ENCODE measurements at regions not wholly inside any gene's neighbourhood (a gene's known extent, or its start where the extent isn't known, plus 50 kb on each side); places are given as distances from the start of the nearest gene placed in this dataset.
"Not testable (repeated sequence)": the region's sequence is repeated elsewhere in the genome, so short reads cannot be mapped to it uniquely, and the experiment has no call there.

DNA sequence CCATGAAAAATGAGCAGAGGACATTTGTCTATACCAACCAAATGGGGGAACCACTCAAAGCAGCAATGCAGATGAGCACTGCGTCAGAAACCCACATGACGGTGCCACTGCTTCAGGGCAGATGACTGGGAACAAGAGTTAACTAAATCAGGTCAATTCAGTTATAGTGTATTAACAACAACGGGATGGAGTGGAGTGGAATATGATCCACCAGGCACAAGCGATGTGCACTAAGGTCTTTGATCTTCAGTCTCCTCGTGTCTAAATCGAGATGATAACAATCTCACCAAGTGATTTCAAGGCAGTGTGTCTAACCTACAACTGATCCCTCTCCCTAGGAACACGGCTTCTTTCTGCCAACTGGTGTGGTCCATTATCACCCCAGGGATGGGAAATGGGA, 269.0 kb downstream of the RAD51AP2 start:
- DNase-seq, result no peak

DNA sequence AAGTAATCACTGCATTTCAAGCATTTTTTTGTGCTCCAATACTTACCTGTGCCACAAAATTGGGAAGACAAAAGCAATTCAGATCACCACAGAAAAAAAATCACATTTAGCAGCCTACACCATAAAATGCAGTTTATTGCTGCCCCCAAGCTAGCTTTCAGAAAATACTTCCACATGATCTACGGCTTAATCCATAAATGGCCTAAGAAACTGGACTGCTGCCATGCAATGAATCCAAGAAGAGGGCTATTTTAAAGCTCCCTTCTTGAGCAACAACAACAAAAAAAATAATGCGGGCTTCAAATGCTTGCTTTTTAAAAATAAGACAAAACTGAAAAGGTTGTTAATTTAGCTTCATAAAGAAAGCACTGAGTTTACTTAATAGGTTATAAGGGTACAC, 272.3 kb downstream of the RAD51AP2 start:
- no peak for DNase-seq

DNA sequence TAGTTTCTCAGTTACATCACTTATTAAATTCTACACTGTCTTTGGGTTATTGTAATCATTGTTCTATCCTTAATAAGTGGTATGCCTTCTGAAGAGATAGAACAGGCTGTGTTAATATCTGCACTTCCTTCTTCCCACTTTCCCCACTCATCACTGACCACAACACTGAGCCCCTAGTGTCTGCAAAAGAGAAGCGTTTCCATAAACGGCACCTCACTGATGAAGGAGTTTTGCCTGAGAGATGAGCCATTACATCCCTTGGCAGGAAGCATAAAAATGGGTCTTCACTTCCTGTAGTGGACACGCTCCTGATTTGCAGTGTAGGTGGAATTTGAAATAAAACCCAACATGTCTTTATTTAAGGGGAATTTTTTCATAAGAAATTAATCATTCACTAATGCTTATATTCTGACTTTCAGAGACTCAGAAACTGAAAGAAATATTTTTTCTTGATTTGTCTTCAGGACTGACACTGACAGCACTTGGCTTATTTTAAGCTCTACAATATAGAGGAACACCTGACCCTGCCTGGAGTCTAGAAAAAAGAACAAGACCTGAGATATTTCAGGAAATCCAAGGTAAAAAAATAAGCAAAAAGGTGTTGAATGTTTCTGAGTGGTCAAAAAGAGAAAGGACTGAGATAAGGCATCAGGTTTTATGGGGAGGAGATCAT, 275.3 kb downstream of the RAD51AP2 start:
- no peak for DNase-seq

DNA sequence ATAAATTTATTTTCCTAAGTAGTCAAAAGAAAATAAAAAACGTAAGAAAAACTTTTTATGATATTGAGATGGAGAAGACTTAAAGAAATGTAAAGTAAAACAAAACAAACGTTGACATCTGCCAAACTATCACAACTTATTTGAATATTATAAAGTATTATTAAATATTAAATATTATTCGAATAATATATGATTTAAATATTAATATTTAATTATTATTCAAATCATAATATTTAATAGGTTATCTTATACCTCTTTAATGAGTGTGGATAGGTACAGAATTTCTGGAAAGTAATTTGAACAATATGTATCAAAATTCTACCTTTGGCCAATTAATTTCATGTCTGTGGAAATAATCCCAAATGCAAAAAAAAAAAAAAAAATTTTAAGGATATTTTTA, 278.7 kb downstream of the RAD51AP2 start:
- no peak for DNase-seq

DNA sequence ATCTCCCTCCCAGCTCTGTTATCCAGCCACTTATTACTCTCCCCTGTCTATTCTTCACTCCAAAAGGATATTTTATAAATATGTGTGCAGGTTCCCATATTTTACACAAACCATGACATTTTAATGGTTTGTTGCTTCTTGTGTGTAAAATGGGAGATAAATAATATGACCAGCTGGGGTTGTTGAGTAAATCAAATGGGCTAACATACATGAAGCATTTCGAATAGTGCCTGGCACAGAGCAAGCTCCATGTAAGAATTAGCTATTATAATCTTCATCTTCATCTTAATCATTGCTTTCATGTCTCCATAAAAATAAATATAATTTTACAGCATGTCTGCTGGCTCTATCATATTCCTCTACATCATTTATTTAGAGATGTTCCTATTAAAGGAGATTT, 283.1 kb downstream of the RAD51AP2 start:
- DNase-seq, result no peak

GRCh38 chr2:17232776-17233556, 285.3 kb downstream of the RAD51AP2 start:
- no peak for DNase-seq

GRCh38 chr2:17231394-17231965, 286.8 kb downstream of the RAD51AP2 start:
- no peak for DNase-seq

GRCh38 chr2:17229414-17229813, 288.8 kb downstream of the RAD51AP2 start:
- DNase-seq, result no peak

- DNase-seq, result no peak
Measured at GRCh38 chr2:17228461-17228860, 289.8 kb downstream of the RAD51AP2 start.

GRCh38 chr2:17227856-17228255, 290.4 kb downstream of the RAD51AP2 start:
- no peak for DNase-seq

DNA sequence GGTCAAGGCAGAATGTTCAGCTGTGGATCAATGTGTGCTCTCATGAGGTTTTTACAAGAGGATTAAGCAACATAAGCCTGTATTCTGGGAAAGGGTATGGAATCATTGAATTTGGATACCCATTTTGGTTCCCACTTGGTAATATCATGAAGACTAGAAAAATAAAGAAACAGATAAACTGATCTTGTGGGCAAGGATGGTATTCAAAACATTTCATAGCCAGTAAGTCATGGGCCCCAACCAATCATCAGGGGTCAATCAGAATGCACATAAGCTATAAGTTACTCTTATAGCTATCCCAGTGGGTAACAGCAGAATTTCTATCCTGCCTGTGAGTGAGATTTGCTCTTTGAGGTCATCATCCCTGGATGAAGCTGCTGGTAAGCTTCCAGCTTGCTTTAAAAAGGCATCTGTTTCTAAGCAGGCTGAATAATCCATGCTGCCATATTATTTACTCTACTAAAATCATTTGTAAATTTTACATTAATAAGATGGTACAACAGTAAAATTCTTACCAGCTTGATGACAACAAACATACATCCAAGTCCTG, 291.2 kb downstream of the RAD51AP2 start:
- DNase-seq, result no peak

GRCh38 chr2:17223211-17223610, 295.0 kb downstream of the RAD51AP2 start:
- DNase-seq, result no peak

- no peak for DNase-seq
Measured at GRCh38 chr2:17208511-17208910, 309.7 kb downstream of the RAD51AP2 start.

DNA sequence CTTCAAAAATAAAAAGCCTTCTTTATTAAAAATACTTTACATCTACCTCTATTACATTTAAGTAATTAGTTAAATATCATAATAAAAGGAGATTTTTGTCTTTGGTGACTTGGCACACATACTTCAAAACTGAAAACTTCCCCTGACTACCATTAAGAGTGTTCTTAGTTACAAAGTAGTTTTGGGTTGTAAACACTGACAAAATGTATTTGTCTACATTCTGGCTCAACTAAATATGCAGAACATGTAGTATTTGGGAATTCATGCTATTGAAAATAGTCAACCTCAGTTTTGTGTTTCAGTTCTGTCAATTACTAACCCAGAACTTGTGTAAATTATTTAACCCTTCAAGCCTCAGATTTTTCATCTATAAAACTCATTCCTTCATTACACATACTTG, 311.5 kb downstream of the RAD51AP2 start:
- DNase-seq, result no peak

DNA sequence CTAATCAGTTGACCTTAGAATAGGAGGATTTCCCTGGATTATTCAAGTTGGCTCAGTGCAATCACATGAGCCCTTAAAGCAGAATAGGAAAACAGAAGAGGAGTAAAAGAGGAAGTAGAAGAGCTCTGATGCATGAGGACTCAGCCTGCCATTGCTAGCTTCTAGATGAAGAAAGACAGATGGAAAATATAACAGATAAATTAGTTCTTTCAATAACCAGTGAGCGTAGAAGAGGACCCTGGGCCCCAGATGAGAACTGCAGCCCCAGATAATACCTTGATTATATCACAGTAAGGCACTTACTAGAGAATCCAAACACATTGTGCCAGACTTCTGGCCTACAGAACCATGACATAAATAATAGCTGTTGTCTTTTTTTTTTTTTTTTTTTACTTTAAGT, 314.0 kb downstream of the RAD51AP2 start:
- not testable (repeated sequence) for DNase-seq

GRCh38 chr2:17202628-17203027, 315.6 kb downstream of the RAD51AP2 start:
- DNase-seq, result not testable (repeated sequence)

DNA sequence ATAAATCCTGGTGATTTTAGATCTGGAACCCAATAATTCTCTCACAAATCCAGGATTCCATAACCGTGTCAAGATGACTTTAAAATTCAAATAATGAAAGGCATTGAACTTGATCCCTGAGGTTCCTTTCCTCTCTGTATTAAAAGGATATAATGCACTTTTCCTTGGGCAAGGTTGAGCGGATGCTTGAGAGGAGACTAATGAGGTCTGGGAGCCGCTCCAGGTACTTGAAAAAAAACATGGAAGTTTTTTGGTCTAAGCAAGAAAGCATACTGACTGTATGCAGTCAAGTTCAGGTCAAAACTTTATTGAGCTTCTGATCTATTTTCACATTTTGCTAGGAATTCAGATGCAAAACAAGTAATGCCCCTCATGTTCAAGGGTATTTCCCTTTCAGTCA, 318.5 kb downstream of the RAD51AP2 start:
- no peak for DNase-seq

- DNase-seq, result no peak
Measured at GRCh38 chr2:17196380-17196779, 321.9 kb downstream of the RAD51AP2 start.

DNA sequence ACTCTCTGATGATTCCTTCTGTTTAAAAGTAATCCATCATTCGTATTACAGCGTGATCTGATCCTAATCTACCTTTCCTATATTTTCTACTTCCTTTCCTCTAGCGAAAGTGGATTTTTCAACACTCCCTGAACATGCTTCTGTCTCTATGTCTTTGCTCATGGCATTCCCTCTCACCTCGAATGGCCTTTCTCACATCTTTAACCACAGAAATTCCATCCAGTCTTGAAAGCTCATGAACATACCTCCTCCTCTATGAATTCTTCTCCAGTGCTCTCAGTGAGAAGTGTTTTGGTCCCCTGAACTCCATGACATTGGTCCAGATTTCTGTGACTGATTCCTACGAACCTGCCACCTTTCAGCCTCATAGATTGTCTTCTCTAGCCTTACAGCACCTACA, 323.2 kb downstream of the RAD51AP2 start:
- DNase-seq, result no peak

DNA sequence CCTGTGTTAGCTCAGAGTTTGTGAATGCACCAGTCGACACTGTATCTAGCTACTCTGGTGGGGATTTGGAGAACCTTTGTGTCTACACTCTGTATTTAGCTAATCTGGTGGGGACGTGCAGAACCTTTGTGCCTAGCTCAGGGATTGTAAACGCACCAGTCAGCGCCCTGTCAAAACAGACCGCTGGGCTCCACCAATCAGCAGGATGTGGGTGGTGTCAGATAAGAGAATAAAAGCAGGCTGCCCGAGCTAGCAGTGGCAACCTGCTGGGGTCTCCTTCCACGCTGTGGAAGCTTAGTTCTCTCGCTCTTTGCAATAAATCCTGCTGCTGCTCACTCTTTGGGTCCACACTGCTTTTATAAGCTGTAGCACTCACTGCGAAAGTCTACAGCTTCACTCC, 324.2 kb downstream of the RAD51AP2 start:
- DNase-seq, result no peak

DNA sequence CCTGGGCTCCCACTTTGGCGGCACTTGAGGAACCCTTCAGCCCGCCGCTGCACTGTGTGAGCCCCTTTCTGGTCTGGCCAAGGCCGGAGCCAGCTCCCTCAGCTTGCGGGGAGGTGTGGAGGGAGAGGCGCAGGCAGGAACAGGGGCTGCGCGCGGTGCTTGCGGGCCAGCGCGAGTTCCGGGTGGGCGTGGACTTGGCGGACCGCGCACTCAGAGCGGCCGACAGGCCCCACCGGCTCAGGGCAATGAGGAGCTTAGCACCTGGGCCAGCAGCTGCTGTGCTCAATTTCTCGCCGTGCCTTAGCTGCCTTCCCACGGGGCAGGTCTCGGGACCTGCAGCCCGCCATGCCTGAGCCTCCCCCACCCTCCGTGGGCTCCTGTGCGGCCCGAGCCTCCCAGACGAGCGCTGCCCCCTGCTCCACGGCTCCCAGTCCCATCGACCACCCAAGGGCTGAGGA, 324.8 kb downstream of the RAD51AP2 start:
- not testable (repeated sequence) for DNase-seq

DNA sequence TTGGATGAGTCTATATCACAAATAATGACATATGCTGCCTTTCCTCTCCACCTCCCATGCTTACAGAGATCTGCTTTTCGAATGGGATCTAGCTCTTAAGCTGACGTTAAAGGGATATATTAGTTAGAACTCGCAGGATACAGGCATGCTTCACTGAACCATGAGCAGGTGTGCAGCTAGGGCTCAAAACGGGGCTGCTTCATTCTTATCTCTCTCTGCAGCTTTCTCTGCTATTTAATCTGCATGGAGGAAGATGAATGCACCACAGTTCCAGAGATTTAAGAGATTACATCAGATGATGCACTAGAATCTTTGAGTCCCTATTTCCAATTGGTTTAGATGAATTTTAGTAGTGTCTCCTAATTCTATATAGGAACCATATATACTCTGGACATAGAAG, 327.0 kb downstream of the RAD51AP2 start:
- DNase-seq, result no peak

GRCh38 chr2:17190527-17190926, 327.7 kb downstream of the RAD51AP2 start:
- DNase-seq, result no peak

- DNase-seq, result no peak
Measured at GRCh38 chr2:17188721-17189120, 329.5 kb downstream of the RAD51AP2 start.
